KBM-7 (cell line): ENCODE measurements at regions not wholly inside any gene's neighbourhood (a gene's known extent, or its start where the extent isn't known, plus 50 kb on each side); places are given as distances from the start of the nearest gene placed in this dataset.

Experiments
- DNase-seq: peaks from one replicate; pipeline ENCODE4 v3.0.0-alpha.2; 2015
- in situ Hi-C: fragments of 300-500 bp; cut with MboI; formaldehyde crosslinking; loops from 2 replicates; pipeline ENCODE4 v1.14.3; 2020; ENCODE audit warnings: low sequenced_read_pairs, low pct_unique_long_range_greater_than_20kb, mixed read lengths

- no peak for DNase-seq
- in situ Hi-C loops = no loop called here
Observed at GRCh38 chr10:131424053-131424452, 112.5 kb upstream of the TCERG1L start.

- in situ Hi-C loops = no loop called here
- DNase-seq = no peak
Observed at GRCh38 chr10:131424836-131425491, 113.4 kb upstream of the TCERG1L start.

GRCh38 chr10:131425752-131426533 lies 114.4 kb upstream of the TCERG1L start:
- in situ Hi-C loops = no loop called here
- DNase-seq = no peak

- in situ Hi-C loops = no loop called here
- DNase-seq = no peak
Observed at GRCh38 chr10:131426534-131426898, 115.0 kb upstream of the TCERG1L start.

GRCh38 chr10:131427281-131427680 lies 115.8 kb upstream of the TCERG1L start:
- no peak for DNase-seq
- in situ Hi-C loops = no loop called here

- in situ Hi-C loops = no loop called here
- no peak for DNase-seq
Observed at GRCh38 chr10:131427901-131428300, 116.4 kb upstream of the TCERG1L start.

GRCh38 chr10:131429141-131429540 lies 117.6 kb upstream of the TCERG1L start:
- no peak for DNase-seq
- in situ Hi-C loops = no loop called here

GRCh38 chr10:131429942-131430341 lies 118.4 kb upstream of the TCERG1L start:
- in situ Hi-C loops = no loop called here
- no peak for DNase-seq

- no peak for DNase-seq
- in situ Hi-C loops = no loop called here
Observed at GRCh38 chr10:131430716-131431412, 119.3 kb upstream of the TCERG1L start.

- DNase-seq = no peak
- in situ Hi-C loops = no loop called here
Observed at GRCh38 chr10:131431533-131431932, 120.0 kb upstream of the TCERG1L start.

GRCh38 chr10:131431978-131432690 lies 120.6 kb upstream of the TCERG1L start:
- in situ Hi-C loops = no loop called here
- no peak for DNase-seq

- no peak for DNase-seq
- in situ Hi-C loops = no loop called here
Observed at GRCh38 chr10:131433568-131433967, 122.0 kb upstream of the TCERG1L start.

- no peak for DNase-seq
- in situ Hi-C loops = no loop called here
Observed at GRCh38 chr10:131435232-131435631, 123.7 kb upstream of the TCERG1L start.

GRCh38 chr10:131435760-131436457 lies 124.4 kb upstream of the TCERG1L start:
- DNase-seq = no peak
- in situ Hi-C loops = no loop called here

- in situ Hi-C loops = no loop called here
- no peak for DNase-seq
Observed at GRCh38 chr10:131436458-131436857, 124.9 kb upstream of the TCERG1L start.

GRCh38 chr10:131437556-131438475 lies 126.3 kb upstream of the TCERG1L start:
- no peak for DNase-seq
- in situ Hi-C loops = no loop called here

GRCh38 chr10:131438665-131439064 lies 127.1 kb upstream of the TCERG1L start:
- no peak for DNase-seq
- in situ Hi-C loops = no loop called here

- DNase-seq = no peak
- in situ Hi-C loops = no loop called here
Observed at GRCh38 chr10:131439705-131440104, 128.2 kb upstream of the TCERG1L start.
